HG03095 (cell line): ENCODE measurements at regions not wholly inside any gene's neighbourhood (a gene's known extent, or its start where the extent isn't known, plus 50 kb on each side); places are given as distances from the start of the nearest gene placed in this dataset.

Experiments
- ATAC-seq: cut with Tn5 transposase; IDR thresholded peaks from one replicate; pipeline ENCODE4 v1.9.1; 2021; ENCODE audit warnings: moderate library complexity; ENCODE audit not compliant: unreplicated experiment

DNA sequence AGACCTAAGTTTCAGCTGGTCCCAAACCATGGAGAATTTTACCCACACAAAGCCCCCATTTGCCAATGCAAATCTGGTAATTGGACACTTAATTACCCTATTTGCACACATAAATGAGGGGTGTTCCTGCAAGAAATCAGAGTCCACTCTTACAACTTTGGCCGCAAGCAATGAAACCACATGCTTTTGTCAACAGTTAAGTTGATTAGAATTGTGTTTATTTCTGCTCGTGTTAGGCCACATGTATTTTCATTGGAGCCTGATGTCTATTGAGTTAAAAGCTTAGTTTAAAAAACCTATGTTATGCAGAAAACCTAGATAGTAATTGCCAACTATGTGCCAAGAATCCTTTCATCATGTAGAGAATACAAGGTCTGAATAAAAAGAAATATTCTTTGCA is 153.8 kb upstream of the CMC1 start:
- ATAC-seq, result no peak

DNA sequence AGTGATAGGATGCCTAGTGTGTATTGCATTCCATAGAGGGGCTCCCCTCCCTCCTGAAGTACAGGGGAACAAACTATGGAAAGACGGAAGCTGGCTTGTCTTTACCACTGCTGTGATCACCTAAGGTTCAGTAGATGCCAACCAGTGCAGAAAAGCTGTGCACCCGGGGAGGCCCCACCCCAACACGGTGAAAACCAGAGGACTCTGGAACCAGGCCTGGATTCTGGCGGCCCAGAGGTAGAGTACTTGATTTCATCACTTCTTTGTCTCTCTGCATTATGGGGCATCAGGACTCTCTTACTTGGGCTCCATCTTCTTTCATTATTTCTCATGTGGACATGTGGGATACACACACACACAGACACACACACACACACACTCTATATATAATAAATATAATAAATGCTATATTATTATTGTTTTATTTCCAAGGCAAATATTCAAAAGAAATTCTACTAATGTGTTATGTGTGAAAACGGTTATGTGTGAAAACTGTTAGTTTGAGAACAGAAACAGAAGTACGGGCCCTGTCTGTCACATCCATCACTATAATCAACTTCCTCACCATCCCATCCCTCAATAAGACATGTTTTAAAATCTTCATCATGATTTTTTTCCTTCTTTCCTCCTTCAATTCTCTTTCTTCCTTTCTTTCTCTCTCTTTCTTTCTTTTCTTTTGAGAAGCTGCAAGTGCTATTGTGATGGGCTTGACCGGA is 152.4 kb upstream of the CMC1 start:
- ATAC-seq, result no peak

DNA sequence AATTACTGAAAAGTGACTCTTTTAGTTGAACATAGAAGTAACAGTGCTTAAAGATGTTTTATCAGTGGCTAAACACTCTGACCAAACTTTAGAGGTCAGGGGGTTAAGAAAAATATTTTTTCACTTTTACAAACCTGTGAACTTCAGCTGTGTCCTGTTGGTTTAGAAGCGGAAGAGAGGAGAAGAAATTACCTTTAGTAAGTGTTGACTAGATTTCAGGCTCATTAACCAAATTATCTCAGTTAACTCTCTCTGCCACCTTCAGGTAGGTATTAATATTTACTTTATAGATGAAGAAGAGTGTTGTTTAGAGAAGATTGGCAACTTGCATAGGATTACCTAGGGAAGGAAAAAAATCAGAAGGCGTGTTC is 151.9 kb upstream of the CMC1 start:
- no peak for ATAC-seq

DNA sequence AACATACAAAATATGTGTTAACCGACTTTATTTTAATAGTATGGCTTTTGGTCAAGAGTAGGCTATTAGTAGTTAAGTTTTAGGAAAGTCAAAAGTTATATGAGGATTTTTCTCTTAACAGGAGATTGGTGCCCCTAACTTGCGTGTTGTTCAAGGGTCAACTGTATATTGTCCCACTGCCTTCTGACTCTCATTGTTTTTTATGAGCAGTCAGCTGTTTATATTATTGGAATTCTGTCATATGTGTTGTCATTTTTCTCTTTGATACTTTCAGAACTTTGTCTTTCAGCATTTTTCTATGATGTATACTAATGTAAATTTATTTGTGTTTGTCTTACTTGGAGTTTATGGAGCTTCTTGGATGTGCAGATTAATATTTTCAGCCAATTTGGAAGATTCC is 142.1 kb upstream of the CMC1 start:
- ATAC-seq, result no peak

DNA sequence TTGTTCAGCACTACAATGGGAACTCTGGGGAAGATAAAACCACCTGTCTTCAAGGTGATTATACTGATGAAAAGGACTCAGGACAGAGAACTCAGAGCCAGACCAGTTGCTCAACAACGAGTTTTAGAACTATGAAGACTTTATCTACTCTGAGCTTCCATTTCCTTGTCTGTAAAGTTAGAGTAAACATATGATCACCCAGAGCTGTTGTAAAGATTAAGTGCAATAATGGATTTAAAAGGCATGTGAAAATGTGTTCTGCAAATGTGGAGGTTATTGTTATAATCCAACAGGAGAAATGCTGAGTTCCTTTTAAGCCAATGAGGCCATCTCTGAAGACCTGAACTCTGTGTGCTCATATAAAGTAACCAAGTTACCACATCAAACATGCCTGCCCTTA is 139.7 kb upstream of the CMC1 start:
- no peak for ATAC-seq

DNA sequence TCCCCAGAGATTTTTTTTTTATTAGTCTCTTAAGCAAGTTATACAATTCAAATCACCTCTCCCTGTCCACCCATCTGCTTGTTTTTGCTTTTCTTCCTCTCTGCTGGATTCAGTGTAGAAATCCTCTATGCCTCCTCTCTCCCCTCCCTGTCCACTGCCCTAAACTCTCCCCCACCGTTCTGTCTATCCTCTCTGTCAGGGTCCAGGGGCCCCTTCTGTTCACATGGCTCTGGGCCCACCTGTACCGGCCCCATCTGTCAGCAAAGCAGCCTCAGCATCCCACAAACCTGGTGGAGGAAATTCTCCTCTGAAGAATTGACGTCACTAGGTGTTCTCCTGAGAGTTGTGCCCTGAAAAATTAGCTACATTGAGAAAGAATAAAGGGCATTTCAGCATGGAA is 137.6 kb upstream of the CMC1 start:
- no peak for ATAC-seq

DNA sequence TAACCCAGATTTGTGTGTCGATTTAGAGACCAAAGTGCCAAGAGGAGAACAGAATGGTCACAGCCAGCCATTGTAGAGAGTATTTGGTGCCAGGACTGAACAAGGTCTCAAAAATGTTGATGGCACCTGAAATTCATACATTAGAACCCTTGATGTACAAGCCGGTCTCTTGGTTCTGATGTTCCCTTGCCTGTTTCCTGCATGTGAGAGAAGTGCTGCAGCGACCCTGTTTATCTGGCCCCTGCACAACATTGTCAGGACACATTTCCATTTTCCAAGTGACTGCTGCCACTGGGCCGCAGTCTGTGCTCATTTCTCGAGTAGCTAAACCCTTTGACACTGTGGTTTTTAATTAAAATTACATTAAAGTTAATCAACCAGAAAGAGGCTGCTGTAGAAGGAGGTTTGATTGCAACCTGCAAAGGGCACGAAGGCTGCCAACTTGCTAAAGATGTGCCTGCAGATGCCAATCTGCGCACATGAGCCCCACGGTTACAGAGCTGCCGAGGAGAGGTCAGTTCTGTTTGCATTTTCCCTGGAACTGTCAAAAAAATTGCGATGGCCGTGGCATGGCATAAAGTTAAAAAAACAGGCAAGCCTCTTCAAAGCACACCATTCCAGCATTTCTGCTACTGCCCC is 136.4 kb upstream of the CMC1 start:
- no peak for ATAC-seq

DNA sequence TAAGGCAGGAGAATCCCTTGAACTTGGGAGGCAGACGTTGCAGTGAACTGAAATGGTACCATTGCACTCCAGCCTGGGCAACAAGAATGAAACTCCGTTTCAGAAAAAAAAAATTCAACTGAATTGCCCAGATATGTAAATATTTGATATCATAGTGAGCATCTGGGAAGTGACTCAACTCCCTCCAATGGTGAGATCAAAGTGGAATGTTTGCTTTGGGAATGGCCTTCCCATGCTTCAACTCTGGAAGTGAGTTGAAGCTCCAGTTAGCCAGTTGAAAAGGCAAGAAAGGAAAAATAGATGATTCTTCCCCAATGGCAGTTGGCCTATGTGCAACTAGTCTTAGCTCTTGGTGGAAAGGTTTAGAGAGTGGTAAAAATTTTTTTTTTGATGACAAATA is 131.6 kb upstream of the CMC1 start:
- ATAC-seq, result no peak

DNA sequence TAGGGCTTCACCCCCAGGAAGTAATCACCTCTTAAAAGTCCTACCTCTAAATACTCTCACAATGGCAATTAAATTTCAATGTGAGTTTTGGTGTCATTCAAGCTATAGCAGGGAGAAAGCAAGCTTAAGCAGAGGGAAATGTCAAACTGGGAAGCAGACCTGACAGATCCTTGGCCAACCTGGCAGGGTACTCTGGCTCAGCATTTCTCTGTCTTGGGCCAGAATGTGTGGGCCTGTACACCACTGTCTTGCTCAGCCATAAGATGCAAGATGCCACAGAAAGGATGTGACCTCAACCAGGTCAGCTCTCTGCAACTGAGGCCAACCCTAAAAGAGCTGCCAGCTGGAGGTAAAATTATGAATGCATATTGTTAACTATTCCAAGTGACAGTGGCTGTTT is 130.6 kb upstream of the CMC1 start:
- ATAC-seq, result no peak

DNA sequence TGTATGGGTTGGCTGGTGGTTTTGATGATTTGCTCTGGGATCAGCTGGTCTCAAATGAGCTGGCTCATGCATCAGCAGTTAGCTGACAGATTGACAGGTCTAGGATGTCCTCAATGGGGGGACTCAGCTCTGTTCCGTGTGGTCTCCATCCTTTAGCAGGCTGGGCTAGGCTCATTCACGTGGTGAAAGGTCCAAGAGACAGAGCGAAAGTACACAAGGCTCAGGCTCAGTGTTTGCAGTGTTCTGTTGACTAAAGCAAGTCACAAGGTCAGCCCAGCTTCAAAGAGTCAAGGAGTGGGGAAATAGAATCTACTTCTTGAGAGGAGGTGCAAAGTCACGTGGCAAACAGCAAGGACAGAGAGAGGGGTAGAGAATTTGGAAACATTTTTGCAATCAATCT is 126.5 kb upstream of the CMC1 start:
- ATAC-seq, result no peak

DNA sequence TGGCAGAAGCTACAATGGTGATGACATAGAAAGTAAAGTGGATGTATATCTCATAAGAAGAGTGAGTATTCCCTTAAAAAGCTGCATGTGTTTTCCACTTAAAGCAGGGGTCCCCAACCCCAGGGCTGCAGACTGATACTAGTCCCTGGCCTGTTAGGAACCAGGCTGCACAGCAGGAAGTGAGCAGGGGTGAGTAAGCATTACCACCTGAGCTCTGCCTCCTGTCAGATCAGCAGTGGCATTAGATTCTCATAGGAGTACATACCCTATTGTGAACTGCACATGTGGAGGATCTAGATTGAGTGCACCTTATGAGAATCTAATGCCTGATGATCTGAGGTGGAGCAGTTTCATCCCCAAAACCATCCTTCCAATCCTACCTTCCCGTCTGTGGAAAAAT is 126.1 kb upstream of the CMC1 start:
- ATAC-seq, result no peak

DNA sequence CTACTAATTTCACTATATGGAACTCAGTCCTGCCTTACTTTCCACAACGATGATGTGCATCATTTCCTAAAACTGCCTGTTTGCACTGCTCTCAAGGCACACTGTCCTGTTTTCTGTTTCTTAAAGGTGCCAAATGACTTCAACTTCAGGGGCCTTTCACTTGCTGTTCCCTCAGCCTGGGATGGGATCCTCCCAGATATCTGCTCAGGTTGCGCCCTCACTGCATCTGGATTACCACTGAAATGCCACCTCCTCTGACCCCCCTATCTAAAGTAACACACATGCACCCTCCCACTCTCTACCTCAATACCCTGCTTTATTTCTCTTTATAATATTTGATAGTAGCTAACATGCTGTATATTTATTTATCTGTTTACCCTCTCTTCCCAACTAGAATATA is 123.8 kb upstream of the CMC1 start:
- ATAC-seq, result no peak

DNA sequence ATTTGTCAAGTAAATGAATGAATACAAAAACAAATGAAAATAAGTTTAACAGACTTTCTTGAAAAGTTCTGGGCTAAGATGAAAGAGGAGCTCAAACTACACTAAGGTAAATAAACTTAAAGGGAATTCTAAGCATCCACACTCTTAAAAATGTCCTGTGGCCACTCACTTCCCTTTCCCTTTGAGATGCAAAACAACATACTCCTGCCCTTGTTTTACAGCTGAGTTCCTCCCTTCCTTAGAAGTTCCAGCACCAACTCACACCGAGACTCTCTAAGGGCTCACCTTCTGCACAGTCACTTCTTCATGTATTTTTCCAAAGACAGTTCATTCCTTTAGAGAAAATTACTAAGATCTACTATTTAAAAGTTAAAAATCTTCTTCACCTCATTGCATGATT is 123.3 kb upstream of the CMC1 start:
- ATAC-seq, result no peak

DNA sequence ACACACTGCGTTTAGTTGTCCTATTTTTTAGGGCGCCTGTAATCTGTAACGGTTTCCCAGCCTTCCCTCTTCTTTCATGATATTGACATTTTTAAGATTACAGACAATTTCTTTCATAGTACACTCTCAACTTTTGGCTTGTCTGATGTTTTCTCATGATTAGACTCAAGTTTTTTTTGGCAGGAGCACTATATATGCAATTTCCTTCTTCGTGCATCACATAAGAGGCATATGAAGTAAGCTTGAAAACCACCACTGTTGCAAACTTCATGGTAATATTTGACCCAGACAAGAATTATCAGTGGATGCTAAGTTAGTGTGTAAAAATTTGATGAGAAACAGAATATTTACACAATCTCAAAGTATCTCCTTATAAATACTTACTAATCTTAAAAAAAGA is 119.2 kb upstream of the CMC1 start:
- ATAC-seq, result no peak

DNA sequence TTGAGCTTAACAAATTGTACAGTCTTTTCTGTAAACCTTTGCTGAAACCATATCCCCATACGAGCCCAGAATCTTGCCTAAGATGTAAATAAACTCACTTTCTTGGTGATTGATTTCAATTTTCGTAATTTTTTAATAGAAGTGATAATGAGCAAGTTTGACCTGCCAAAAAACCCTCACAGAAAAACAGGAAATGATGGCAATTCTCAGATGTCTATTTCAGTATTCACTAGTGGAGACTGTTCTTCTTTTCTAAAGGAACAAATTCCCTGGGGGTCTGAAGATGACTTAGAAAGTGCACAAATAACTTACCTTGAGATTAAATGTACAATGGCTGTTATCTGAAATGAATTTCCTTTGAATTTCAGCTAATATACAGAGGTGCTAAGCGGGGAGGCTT is 116.5 kb upstream of the CMC1 start:
- ATAC-seq, result no peak

DNA sequence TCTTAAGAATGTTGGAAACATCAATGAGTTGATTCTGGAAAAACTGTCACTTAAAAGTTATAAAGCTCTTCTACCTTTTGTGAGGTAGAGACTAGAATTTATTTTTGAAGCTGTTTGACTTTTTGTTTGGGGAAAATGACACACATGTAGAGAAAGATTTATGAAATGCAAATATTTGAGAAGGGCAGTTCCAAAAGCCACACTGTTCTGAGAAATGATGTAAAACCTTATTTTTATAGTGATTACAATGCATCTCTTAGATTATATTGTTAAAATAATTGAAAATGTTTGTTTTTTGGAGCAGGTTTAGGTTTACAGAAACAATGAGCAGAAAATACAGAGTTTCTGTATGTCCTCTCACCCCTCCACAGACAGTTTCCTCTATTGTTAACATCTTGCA is 116.1 kb upstream of the CMC1 start:
- no peak for ATAC-seq

DNA sequence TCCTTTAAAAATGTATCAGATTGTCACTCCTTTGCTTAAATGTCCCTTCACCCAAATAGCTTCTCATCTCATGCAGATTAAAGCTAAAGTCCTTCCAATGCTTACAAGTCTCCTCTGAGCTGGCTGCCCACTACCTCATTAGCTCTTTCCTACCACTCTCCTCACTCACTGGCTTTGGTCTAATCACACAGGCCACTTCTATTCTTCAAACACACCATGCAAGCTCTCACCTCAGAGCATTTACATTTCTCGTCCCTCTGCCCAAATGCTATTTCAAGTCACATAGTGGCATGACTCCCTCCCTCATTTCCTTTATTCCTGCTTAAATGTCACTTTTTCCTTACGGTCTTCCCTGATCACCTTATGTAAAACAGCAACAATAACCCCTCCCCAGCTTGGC is 110.6 kb upstream of the CMC1 start:
- ATAC-seq, result no peak

DNA sequence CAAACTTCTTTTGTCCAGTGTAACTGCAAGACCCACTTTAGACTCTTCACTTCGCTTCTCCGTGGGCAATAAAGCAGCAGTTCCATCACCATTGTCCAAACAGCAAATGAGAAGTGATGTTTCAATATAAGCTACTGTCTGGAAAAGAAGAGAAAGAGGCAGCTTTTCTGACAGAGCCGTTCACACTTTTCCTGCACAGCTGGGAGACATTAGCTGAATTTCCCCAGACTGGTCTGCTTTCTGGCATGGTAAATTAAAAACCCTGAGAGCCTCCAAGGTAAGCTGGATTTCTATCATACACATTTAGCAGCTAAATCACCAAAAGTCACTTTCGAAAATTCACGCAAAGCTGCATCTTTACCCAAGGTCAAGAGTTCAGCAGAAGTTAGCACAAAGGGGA is 108.5 kb upstream of the CMC1 start:
- ATAC-seq, result no peak

DNA sequence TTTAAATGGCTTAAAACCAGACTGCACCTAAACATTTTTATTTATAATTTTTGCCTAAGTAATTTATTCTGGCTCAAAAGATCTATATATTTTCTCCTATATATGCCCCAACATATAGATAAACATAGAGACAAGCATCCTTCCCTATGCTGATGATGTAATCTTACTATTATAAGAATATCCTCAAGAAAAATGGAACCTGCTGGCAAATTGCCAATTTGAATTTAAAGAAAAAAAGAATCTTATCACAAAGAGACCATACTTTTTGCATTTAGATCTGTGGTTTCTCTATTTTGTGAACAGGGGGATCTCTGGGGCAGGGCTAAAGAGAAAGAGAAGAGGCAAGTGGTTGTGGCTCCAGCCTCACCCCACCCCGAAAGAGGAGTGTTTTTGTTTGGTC is 107.2 kb upstream of the CMC1 start:
- no peak for ATAC-seq

DNA sequence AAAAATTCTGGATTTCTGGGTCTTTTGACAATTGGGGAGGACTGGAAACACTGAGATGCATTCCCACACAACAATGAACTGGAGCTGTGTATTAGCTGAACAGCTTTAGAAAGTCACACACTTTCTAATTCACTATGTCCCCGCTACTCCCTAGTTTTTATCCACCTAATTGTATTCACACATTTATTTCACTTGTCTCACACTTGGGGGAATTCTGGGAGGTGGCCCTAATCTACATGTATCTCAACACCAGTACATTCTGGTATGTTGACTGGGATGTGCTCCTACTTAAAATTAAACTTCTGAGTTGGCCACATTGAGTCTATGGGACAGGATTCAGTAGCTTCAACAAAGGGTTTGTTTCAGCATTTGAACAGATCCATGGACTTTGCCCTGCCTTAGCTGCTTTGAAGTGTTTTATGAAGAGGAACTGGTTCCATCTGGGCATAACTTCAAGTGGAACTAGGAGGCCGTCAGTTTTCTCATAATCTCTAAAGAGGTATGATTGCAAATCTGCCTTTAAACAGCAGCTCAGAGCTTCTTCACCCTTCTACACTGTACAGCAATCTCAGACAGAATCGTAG is 106.5 kb upstream of the CMC1 start:
- no peak for ATAC-seq

DNA sequence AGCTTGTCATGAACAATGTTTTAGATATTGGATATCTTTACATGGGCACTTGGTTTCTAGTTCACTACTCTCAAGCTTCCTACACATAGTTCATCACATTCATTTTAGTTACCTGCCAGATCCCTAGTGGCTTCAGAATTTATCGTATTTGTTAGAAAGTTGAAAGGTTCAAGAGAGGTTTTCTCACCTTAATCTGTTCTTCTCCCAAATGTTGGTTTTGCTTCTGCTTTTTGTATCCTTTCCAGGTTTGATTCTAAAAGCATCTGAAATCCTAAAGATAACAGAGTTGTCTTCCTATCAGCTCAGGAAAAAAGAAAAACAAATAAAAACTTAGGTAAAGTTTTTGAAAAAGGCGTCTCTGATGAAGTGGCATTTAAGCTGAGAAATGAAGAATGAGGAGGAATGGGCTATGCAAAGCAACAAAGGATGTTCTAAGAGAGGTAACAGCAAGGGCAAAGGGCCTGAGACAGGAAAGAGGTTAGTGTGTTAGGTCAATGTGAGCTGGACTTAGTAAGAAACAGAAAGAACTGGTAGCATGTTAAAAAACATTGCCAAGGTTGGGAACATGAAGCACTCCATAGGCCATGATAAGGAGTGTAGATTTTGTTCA is 104.7 kb upstream of the CMC1 start:
- no peak for ATAC-seq

DNA sequence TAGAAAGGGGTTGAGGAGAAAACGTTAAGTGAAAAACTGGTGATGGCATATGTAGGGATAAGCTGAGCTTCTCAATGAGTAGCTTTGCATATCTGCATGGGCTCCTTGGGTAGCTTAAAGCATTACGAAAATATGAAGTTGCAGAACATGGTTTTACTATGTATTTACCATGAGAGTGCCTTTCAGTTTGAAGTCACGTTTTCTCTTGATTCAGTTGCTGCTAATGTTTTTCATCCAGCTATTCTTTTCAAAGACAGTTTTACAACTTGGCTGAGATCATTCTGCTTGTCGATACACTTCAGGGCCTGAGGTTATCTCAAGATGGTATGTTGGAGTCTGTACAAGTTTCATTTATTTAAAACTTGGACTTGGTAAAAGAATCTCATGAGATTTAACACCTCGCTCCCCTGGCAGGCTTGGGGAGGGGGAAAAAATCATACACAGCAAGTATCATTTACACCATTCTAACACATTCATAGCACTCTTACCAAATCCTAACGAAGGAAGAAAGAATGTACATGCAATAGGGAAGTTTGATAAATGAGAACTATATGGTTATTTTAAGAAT is 103.3 kb upstream of the CMC1 start:
- ATAC-seq, result no peak
